RWPE1 (cell line): ENCODE measurements at regions not wholly inside any gene's neighbourhood (a gene's known extent, or its start where the extent isn't known, plus 50 kb on each side); places are given as distances from the start of the nearest gene placed in this dataset.
"Not testable (repeated sequence)": the region's sequence is repeated elsewhere in the genome, so short reads cannot be mapped to it uniquely, and the experiment has no call there.

Source experiments
- CTCF ChIA-PET: fragments of 350-600 bp; sonication (Branson Sonifier 250); formaldehyde crosslinking; extraction: SDS; loops from one replicate; lab custom pipeline; 2021; lab: Yijun Ruan, JAX
- POLR2A ChIA-PET: fragments of 400-600 bp; formaldehyde crosslinking; extraction: SDS; loops from one replicate; lab custom pipeline; 2020; ENCODE audit warnings: antibody characterized with exemption; ENCODE audit not compliant: low non-redundant PET; lab: Yijun Ruan, JAX
- DNase-seq: peaks from one replicate; pipeline ENCODE4 v3.0.0; 2012; ENCODE audit warnings: low spot score
- H3K27ac ChIP-seq: fragments of 450-650 bp; 2 replicates; pipeline ENCODE4 v1.5.1; 2017
- TF ChIP-seq, protein P1 (sequence below): fragments of 450-650 bp; conservative IDR thresholded peaks from 2 replicates; pipeline ENCODE4 v1.5.1; 2017; ENCODE audit warnings: low read depth, mild to moderate bottlenecking

DNA sequence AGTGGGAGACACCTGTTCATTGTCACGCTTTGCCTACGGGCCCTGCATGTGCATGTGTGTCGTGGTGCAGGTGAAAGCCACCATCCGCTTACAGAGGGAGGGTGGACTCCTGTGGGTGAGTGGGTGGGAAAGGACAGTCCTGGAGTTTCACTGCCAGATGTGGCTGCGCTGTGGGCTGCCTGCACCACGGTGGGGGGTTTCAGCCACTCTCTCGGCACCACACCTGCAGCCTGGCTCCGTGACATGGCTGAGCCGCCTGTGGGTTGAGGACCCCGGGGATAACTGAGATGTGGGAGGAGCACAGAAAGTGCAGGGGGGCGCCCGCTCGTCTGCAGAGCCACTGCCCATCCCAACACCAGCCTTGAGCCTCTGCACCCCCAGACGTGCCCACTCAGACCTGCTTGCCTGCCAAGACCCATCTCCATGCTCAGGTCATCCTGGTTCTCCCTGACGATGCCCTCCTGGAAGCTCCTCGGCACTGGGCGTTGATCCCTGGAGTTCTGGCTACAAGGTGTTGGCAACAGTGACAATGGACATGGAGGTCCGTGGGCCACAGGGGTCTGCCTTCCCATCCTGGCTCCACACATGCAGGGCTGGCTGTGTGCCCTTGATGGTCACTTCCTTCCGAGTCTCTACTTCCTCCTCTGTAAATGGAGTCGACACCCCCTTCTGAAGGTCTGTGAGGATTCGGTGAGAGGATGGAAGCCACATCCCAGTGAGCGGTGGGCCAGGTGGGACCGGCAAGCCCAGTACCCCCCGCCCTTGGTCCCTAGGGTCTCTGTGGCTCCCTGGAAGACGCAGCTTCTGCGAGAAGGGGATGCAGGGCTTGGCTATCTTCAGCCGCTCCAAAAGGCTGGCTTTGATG is 1007.0 kb downstream of the BRD1 start:
- H3K27ac ChIP-seq = no peak overlapping the region
- CTCF ChIA-PET = no interaction called here
- TF ChIP-seq, protein P1, sequence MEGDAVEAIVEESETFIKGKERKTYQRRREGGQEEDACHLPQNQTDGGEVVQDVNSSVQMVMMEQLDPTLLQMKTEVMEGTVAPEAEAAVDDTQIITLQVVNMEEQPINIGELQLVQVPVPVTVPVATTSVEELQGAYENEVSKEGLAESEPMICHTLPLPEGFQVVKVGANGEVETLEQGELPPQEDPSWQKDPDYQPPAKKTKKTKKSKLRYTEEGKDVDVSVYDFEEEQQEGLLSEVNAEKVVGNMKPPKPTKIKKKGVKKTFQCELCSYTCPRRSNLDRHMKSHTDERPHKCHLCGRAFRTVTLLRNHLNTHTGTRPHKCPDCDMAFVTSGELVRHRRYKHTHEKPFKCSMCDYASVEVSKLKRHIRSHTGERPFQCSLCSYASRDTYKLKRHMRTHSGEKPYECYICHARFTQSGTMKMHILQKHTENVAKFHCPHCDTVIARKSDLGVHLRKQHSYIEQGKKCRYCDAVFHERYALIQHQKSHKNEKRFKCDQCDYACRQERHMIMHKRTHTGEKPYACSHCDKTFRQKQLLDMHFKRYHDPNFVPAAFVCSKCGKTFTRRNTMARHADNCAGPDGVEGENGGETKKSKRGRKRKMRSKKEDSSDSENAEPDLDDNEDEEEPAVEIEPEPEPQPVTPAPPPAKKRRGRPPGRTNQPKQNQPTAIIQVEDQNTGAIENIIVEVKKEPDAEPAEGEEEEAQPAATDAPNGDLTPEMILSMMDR = no peak
- POLR2A ChIA-PET = no interaction called here
- no peak for DNase-seq

DNA sequence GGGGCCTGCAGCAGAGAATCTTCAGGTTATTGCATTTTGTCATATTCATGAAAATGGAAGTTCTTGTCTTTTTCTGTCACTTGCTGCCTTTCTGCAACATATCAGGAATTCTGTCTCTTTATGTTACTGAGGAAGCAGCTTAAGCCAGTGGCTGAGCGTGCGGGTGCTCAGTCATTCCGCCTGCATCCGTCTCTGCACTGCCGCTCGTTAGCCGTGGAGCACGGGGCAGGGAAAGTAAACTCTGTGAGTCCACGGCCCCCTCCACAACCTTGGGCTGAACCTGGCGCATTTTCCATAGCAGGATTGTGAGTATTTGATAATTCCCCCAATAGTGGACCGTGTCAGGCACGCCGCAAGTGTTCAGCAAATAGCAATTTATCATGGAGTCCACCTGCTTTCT is 1007.7 kb downstream of the BRD1 start:
- POLR2A ChIA-PET = no interaction called here
- CTCF ChIA-PET = no interaction called here

DNA sequence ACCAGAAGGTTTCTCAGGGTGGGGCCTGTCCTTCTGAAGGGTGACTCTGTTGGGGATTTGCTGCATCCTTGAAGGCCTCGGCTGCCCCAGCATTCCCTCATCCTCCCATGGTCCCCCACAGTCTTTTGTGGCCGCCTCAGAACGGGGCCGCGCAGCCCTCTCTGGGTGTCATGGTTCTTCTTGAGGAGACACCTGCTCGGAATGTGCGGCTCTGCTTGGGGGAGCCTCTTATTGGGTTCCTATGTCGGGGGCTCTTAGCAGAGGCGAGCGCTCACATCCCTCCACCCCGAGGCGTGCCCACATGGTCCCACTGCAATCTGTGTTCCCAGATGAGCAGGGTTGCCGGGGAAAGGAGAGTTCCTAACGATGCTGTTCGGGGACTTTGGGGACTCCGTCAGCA is 1008.4 kb downstream of the BRD1 start:
- TF ChIP-seq, protein P1 = no peak
- no peak overlapping the region for H3K27ac ChIP-seq
- no peak for DNase-seq
- ChIA-PET CTCF (no interaction called here), POLR2A (no interaction called here)

More for the DNA sequence above, 1007.7 kb downstream of the BRD1 start:
- H3K27ac ChIP-seq = no peak overlapping the region
- TF ChIP-seq, protein P1 = no peak
- no peak for DNase-seq

DNA sequence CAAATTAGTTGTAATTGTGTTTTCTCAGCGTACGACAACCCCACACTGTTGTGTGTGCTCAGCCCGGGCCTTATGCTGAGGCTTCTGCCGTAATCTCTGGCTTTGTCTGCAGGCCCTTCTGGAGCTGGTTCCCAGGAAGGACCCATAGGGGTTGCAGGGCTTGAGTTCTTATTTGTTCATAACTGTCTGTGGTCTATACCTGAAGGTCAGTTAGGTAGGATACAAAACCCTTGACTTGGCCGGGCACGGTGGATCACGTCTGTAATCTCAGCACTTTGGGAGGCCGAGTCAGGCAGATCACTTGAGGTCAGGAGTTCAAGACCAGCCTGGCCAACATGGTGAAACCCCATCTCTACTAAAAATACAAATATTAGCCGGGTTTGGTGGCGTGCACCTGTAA is 1010.2 kb downstream of the BRD1 start:
- POLR2A ChIA-PET, DNase-seq, H3K27ac ChIP-seq, CTCF ChIA-PET: not testable (repeated sequence)

DNA sequence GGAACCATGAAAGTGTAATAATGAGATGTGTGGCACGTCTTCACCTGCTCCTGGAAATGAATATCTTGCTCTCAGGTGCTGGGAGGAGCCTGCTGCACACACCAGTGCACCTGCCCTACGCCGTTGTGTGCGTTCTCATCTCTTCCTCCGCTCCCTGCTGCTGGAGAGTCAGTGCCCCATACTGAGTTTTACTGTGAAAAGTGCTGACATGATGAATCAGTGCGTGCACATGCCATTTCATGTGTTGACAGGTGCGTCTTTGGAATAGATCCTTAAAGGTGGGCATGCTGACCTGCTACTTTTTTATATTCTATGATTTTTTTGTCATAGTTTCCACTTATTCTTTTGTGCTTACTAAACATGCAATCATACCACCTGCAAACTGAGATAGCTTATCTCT is 1015.8 kb downstream of the BRD1 start:
- POLR2A ChIA-PET = no interaction called here
- no peak for DNase-seq
- CTCF ChIA-PET = no interaction called here
- no peak overlapping the region for H3K27ac ChIP-seq
- TF ChIP-seq, protein P1 = no peak

DNA sequence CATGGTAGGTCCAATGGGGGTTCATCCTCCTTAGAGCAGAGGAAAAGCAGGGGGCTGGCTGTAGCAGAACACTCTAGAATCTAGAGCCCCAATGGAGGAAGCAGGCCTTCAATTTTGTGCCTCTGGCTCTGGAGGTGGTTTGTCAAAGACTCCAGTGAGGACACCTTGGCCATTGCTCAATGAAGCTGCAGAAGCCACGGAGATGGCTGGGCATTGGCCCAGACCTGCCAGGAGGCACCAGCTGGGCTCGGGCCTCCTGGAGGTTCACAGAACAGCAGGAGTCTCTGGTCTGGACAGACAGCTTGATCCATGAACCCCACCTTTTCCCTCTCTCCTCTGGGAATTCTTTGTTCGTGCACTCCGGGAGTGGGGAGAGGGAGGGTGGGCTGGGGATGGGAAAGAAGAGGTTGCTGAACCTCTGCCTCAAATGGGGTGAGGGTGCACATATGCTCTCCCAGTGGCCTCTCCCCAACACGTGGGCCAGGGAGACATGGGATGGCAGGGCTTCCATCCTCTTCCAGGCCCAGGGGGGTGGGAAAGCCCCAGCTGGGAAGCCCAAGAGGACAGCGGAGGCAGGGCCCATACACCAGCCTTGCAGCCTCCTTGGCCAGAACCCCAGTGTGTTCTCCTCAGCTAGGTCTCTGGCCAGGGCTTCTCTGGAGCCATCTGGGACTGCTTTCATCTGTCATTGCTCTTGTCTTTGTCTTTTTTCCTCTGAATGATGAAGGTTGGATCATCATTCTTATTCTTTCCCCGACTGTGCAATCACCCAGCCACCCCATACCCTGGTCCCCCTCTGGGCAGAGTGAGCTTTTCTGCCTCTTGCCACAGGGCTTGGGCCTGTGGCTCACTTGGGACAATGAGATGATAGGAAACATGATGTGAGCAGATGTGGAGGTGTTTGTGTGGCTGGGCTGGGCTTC is 1019.4 kb downstream of the BRD1 start:
- no peak for DNase-seq
- ChIA-PET CTCF (no interaction called here), POLR2A (no interaction called here)
- TF ChIP-seq, protein P1 = no peak
- no peak overlapping the region for H3K27ac ChIP-seq
